Stomach (tissue), 8 donors: ENCODE measurements at regions not wholly inside any gene's neighbourhood (a gene's known extent, or its start where the extent isn't known, plus 50 kb on each side); places are given as distances from the start of the nearest gene placed in this dataset.

Experiments
- DNase-seq, 2 donors: peaks; one replicate each; pipeline versions ENCODE4 v3.0.0 to v3.0.0-alpha.2; 2013 to 2019
- H3K27ac ChIP-seq, 5 donors: fragments of 200-600 bp in 4 of 5; sonication (generic) in 4 of 5; one replicate each; pipeline ENCODE4 v1.5.1; 2013 to 2019; ENCODE audit warnings: mild to moderate bottlenecking in 1 of 5, moderate library complexity in 1 of 5
- H3K27me3 ChIP-seq, 3 donors: fragments of 200-600 bp; sonication (generic); one replicate each; pipeline ENCODE4 v1.5.1; 2017 to 2019; ENCODE audit warnings: mixed run types in 1 of 3
- H3K36me3 ChIP-seq, 4 donors: fragments of 200-600 bp; sonication (generic); 1 replicate in 3 of 4; 2 replicates in 1 of 4; pipeline ENCODE4 v1.5.1; 2016 to 2019
- H3K4me1 ChIP-seq, 4 donors: fragments of 200-600 bp; sonication (generic); one replicate each; pipeline ENCODE4 v1.5.1; 2016 to 2019
- H3K4me3 ChIP-seq, 4 donors: fragments of 200-600 bp; sonication (generic) in 3 of 4; one replicate each; pipeline ENCODE4 v1.5.1; 2016 to 2019; ENCODE audit warnings: mild to moderate bottlenecking in 1 of 4
- H3K9me3 ChIP-seq, 4 donors: fragments of 200-600 bp; sonication (generic); one replicate each; pipeline ENCODE4 v1.5.1; 2016 to 2019
- EP300 ChIP-seq: sonication (generic); formaldehyde crosslinking; IDR thresholded peaks from one replicate; pipeline ENCODE4 v1.6.1; 2017; ENCODE audit warnings: antibody characterized with exemption
- POLR2A ChIP-seq, 4 donors: fragments of 450-650 bp; IDR thresholded peaks; one replicate each; pipeline ENCODE4 v1.6.1; 2016; ENCODE audit warnings: antibody characterized with exemption in 4 of 4, control low read depth in 2 of 4, mild to moderate bottlenecking in 1 of 4, moderate library complexity in 1 of 4
- POLR2AphosphoS5 ChIP-seq, 3 donors: sonication (generic); formaldehyde crosslinking; IDR thresholded peaks; one replicate each; pipeline ENCODE4 v1.6.1; 2016; ENCODE audit warnings: antibody characterized with exemption in 3 of 3
- WGBS, 5 donors: extraction: QIAGEN DNeasy Blood & Tissue Kit in 3 of 5; methylation state at CpG; one replicate each; pipeline versions ENCODE4 v1.1.5 to v1.1.7; 2013 to 2018; 5-methylcytosine and 5-hydroxymethylcytosine counted together
- intact Hi-C: fragments of 100-400 bp; cut with DNase I; formaldehyde crosslinking; loops from one replicate; pipeline ENCODE4 v1.15.1; 2023; ENCODE audit warnings: low total_unique reads
- TF ChIP-seq, protein P1 (sequence below), 7 experiments: fragments of 450-650 bp in 4 of 7; fragments of 200-600 bp in 3 of 7; sonication (generic) in 3 of 7; IDR thresholded peaks; one replicate each; pipeline ENCODE4 v1.5.1; 2016 to 2019; ENCODE audit warnings: antibody characterized with exemption in 7 of 7, control low read depth in 2 of 7, mild to moderate bottlenecking in 1 of 7
- donor health status: healthy with polysubstance abuse.
- donor health status: Bipolar disorder and iron deficiency.
- donor health status: healthy.

DNA sequence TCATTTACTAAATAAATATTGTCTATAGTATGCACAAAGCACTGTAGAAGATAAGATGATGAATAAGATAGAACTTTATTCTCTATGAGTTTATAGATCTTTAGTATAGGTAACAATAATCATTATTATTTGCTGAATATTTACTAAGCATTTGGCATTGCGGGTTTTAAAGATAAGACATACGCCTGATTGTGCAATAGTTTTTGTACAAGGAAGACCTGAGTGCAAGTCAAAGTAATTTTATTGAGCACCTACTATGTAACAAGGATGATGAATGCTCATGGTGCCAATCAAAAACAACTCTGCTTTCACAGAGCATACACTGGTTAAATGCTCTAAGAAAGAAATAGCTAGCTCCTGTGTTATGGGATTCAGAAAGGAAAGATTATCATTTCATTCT lies 1461.7 kb upstream of the FLRT2 start:
- Histone ChIP-seq H3K4me1 (no peaks in the 10 kb centered on the region), H3K9me3 (no peaks in the 10 kb centered on the region), H3K27me3 (no peaks in the 10 kb centered on the region), H3K4me3 (no peak overlapping the region), H3K36me3 (no peaks in the 10 kb centered on the region), H3K27ac (no peak overlapping the region)
- TF ChIP-seq, protein P1, sequence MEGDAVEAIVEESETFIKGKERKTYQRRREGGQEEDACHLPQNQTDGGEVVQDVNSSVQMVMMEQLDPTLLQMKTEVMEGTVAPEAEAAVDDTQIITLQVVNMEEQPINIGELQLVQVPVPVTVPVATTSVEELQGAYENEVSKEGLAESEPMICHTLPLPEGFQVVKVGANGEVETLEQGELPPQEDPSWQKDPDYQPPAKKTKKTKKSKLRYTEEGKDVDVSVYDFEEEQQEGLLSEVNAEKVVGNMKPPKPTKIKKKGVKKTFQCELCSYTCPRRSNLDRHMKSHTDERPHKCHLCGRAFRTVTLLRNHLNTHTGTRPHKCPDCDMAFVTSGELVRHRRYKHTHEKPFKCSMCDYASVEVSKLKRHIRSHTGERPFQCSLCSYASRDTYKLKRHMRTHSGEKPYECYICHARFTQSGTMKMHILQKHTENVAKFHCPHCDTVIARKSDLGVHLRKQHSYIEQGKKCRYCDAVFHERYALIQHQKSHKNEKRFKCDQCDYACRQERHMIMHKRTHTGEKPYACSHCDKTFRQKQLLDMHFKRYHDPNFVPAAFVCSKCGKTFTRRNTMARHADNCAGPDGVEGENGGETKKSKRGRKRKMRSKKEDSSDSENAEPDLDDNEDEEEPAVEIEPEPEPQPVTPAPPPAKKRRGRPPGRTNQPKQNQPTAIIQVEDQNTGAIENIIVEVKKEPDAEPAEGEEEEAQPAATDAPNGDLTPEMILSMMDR (IDR thresholded peaks at IDR 0.05), result no peak
- TF ChIP-seq POLR2AphosphoS5 (IDR thresholded peaks at IDR 0.05) (no peak), EP300 (no peak), POLR2A (IDR thresholded peaks at IDR 0.05) (no peak)
- DNase-seq, result no peak
- WGBS, 5 donors, result 69 to 93% (median 76%) methylated on average over 2 of the region's 2 CpGs
- intact Hi-C loops, result no loop called here

GRCh38 chr14:84071061-84071460 lies 1458.9 kb upstream of the FLRT2 start:
- Histone ChIP-seq H3K4me1 (no peaks in the 10 kb centered on the region), H3K4me3 (no peak overlapping the region), H3K36me3 (no peaks in the 10 kb centered on the region), H3K27ac (no peak overlapping the region), H3K27me3 (no peaks in the 10 kb centered on the region), H3K9me3 (no peaks in the 10 kb centered on the region)
- TF ChIP-seq POLR2AphosphoS5 (IDR thresholded peaks at IDR 0.05) (no peak), POLR2A (IDR thresholded peaks at IDR 0.05) (no peak), EP300 (no peak)
- TF ChIP-seq, protein P1 (IDR thresholded peaks at IDR 0.05), result no peak
- WGBS, 5 donors, result 42 to 54% (median 51%) methylated on average over 1 of the region's 1 CpG
- no peak for DNase-seq
- intact Hi-C loops, result no loop called here

- H3K27me3 ChIP-seq, result no peaks in the 10 kb centered on the region
- TF ChIP-seq EP300 (no peak), POLR2A (IDR thresholded peaks at IDR 0.05) (no peak), POLR2AphosphoS5 (IDR thresholded peaks at IDR 0.05) (no peak)
- TF ChIP-seq, protein P1 (IDR thresholded peaks at IDR 0.05), result no peak
- no peaks in the 10 kb centered on the region for H3K4me1 ChIP-seq
- H3K27ac ChIP-seq, result no peak overlapping the region
- peak in 1 of 2 donors; percentile 16 for DNase-seq
- WGBS, 5 donors, result 58 to 77% (median 72%) methylated on average over 2 of the region's 2 CpGs
- no peaks in the 10 kb centered on the region for H3K36me3 ChIP-seq
- no peak overlapping the region for H3K4me3 ChIP-seq
- intact Hi-C loops, result no loop called here
- no peaks in the 10 kb centered on the region for H3K9me3 ChIP-seq
Observed at GRCh38 chr14:84074626-84075025, 1455.3 kb upstream of the FLRT2 start.

DNA sequence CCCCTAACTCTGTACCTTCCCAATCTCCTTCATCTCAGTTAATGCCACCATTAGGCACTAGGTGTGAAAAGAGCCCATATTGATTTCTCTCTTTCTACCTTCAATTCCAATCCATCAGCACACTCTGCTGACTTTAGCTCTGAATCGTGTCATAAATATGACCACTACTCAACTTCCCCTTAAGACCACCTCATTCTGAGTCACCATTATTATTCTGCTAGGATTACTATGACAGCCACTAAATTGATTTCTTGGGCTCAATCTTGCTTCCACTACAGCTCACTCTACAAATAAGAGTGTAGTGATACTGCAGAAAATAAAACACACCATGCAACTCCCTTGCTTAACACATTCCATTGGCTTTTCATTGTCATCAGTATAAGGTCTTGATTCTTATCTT lies 1449.0 kb upstream of the FLRT2 start:
- WGBS, 5 donors, result 83 to 95% (median 88%) methylated on average over 1 of the region's 1 CpG
- Histone ChIP-seq H3K9me3 (no peaks in the 10 kb centered on the region), H3K4me3 (no peak overlapping the region), H3K36me3 (no peaks in the 10 kb centered on the region), H3K27me3 (no peaks in the 10 kb centered on the region), H3K27ac (no peak overlapping the region), H3K4me1 (no peaks in the 10 kb centered on the region)
- intact Hi-C loops, result no loop called here
- TF ChIP-seq, protein P1 (IDR thresholded peaks at IDR 0.05), result no peak
- TF ChIP-seq POLR2AphosphoS5 (IDR thresholded peaks at IDR 0.05), result no peak
- no peak for TF ChIP-seq EP300
- TF ChIP-seq POLR2A (IDR thresholded peaks at IDR 0.05), result no peak
- DNase-seq, result no peak
